GM12892 (cell line): ENCODE measurements at regions not wholly inside any gene's neighbourhood (a gene's known extent, or its start where the extent isn't known, plus 50 kb on each side); places are given as distances from the start of the nearest gene placed in this dataset.

Source experiments
- POLR2A ChIP-seq: IDR thresholded peaks from 2 replicates; pipeline ENCODE4 v1.6.1; 2011; ENCODE audit warnings: low read depth, low read length, control low read depth
- POLR2AphosphoS5 ChIP-seq: IDR thresholded peaks from 2 replicates; pipeline ENCODE4 v1.6.1; 2011; ENCODE audit warnings: low read depth, low read length, control low read depth
- TAF1 ChIP-seq: IDR thresholded peaks from 2 replicates; pipeline ENCODE4 v1.6.1; 2011; ENCODE audit warnings: low read depth, mild to moderate bottlenecking, control low read depth, low read length, borderline replicate concordance

- no peak for TF ChIP-seq POLR2AphosphoS5
- TF ChIP-seq TAF1, result no peak
- no peak for TF ChIP-seq POLR2A
These were observed 145.2 kb downstream of the PMP22 start for GRCh38 chr17:15119968-15120367.
